Testis (tissue), 2 donors: ENCODE measurements at regions not wholly inside any gene's neighbourhood (a gene's known extent, or its start where the extent isn't known, plus 50 kb on each side); places are given as distances from the start of the nearest gene placed in this dataset.
A peak's percentile ranks its signal among the peaks of the same experiment; 100 is the strongest.

Source experiments
- DNase-seq: peaks from one replicate; pipeline ENCODE4 v3.0.0-alpha.2; 2019
- H3K27ac ChIP-seq, 2 donors: fragments of 200-600 bp; sonication (generic); one replicate each; pipeline ENCODE4 v1.5.1; 2019
- H3K27me3 ChIP-seq: fragments of 200-600 bp; sonication (generic); one replicate; pipeline ENCODE4 v1.5.1; 2019
- H3K36me3 ChIP-seq: fragments of 200-600 bp; sonication (generic); one replicate; pipeline ENCODE4 v1.5.1; 2017; ENCODE audit warnings: low read depth; ENCODE audit errors: missing control alignments
- H3K4me1 ChIP-seq: fragments of 200-600 bp; sonication (generic); one replicate; pipeline ENCODE4 v1.5.1; 2019
- H3K4me3 ChIP-seq, 2 donors: fragments of 200-600 bp; sonication (generic); one replicate each; pipeline ENCODE4 v1.5.1; 2017 to 2019
- H3K9me3 ChIP-seq: fragments of 200-600 bp; sonication (generic); one replicate; pipeline ENCODE4 v1.5.1; 2017
- POLR2A ChIP-seq: fragments of 450-650 bp; IDR thresholded peaks from one replicate; pipeline ENCODE4 v1.6.1; 2017; ENCODE audit warnings: antibody characterized with exemption, mild to moderate bottlenecking, moderate library complexity
- WGBS, 2 donors: methylation state at CpG; one replicate each; pipeline ENCODE4 v1.1.5; 2018; 5-methylcytosine and 5-hydroxymethylcytosine counted together
- intact Hi-C: fragments of 100-400 bp; cut with DNase I; formaldehyde crosslinking; loops from one replicate; pipeline ENCODE4 v1.15.1; 2023; ENCODE audit warnings: low total_unique reads
- TF ChIP-seq, protein P1 (sequence below), 3 experiments: fragments of 450-650 bp in 2 of 3; fragments of 200-600 bp in 1 of 3; sonication (generic) in 1 of 3; IDR thresholded peaks; one replicate each; pipeline ENCODE4 v1.5.1; 2016 to 2019; ENCODE audit warnings: antibody characterized with exemption in 3 of 3, mild to moderate bottlenecking in 2 of 3, moderate library complexity in 1 of 3

- intact Hi-C loops, result no loop called here
- Histone ChIP-seq H3K4me3 (no peak overlapping the region), H3K27me3 (no peaks in the 10 kb centered on the region), H3K9me3 (no peaks in the 10 kb centered on the region), H3K4me1 (peaks cover 19% of the 10 kb centered on the region), H3K36me3 (no peaks in the 10 kb centered on the region), H3K27ac (peak overlapping the region in 1 of 2 donors; percentile 11)
- WGBS, 2 donors, result 31 to 67% methylated on average over 1 of the region's 1 CpG
- no peak for DNase-seq
- no peak for TF ChIP-seq POLR2A
- TF ChIP-seq, protein P1, sequence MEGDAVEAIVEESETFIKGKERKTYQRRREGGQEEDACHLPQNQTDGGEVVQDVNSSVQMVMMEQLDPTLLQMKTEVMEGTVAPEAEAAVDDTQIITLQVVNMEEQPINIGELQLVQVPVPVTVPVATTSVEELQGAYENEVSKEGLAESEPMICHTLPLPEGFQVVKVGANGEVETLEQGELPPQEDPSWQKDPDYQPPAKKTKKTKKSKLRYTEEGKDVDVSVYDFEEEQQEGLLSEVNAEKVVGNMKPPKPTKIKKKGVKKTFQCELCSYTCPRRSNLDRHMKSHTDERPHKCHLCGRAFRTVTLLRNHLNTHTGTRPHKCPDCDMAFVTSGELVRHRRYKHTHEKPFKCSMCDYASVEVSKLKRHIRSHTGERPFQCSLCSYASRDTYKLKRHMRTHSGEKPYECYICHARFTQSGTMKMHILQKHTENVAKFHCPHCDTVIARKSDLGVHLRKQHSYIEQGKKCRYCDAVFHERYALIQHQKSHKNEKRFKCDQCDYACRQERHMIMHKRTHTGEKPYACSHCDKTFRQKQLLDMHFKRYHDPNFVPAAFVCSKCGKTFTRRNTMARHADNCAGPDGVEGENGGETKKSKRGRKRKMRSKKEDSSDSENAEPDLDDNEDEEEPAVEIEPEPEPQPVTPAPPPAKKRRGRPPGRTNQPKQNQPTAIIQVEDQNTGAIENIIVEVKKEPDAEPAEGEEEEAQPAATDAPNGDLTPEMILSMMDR (IDR thresholded peaks at IDR 0.05), result no peak
Measured at GRCh38 chr6:95682476-95682875, 105.1 kb downstream of the MANEA start.

GRCh38 chr6:95685822-95686221 lies 108.5 kb downstream of the MANEA start:
- Histone ChIP-seq H3K4me1 (peaks cover 16% of the 10 kb centered on the region), H3K36me3 (no peaks in the 10 kb centered on the region), H3K27ac (no peak overlapping the region), H3K9me3 (no peaks in the 10 kb centered on the region), H3K4me3 (no peak overlapping the region), H3K27me3 (no peaks in the 10 kb centered on the region)
- whole genome bisulfite sequencing, 2 donors, result 83 to 85% methylated on average over 3 of the region's 3 CpGs
- no peak for DNase-seq
- intact Hi-C loops, result no loop called here
- no peak for TF ChIP-seq POLR2A
- TF ChIP-seq, protein P1 (IDR thresholded peaks at IDR 0.05), result no peak

DNA sequence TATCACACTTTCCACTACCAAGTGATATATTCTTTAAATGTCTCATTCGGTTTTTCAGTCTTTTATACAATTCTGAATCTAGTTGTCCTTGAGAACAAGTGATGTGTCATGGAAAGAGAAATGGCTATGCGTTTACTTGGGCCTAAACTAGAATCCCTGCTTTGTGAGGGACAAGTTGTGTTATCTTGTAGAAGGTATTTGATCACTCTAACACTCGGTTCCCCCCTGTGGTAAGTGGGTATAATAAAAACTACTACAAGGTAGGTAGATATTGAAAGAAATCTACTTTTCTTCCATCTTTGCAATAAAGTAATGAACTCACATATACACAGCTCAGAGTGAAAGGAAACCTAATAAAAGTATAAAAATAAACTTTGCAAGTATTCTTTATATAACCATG lies 108.9 kb downstream of the MANEA start:
- Histone ChIP-seq H3K27ac (no peak overlapping the region), H3K9me3 (no peaks in the 10 kb centered on the region), H3K36me3 (no peaks in the 10 kb centered on the region), H3K27me3 (no peaks in the 10 kb centered on the region), H3K4me3 (no peak overlapping the region), H3K4me1 (peaks cover 13% of the 10 kb centered on the region)
- WGBS, 2 donors, result 67 to 80% methylated on average over 3 of the region's 3 CpGs
- TF ChIP-seq, protein P1 (IDR thresholded peaks at IDR 0.05), result no peak
- no peak for TF ChIP-seq POLR2A
- DNase-seq, result no peak
- intact Hi-C loops, result no loop called here

GRCh38 chr6:95686895-95687294 lies 109.6 kb downstream of the MANEA start:
- DNase-seq, result no peak
- H3K36me3 ChIP-seq, result no peaks in the 10 kb centered on the region
- peaks cover 13% of the 10 kb centered on the region for H3K4me1 ChIP-seq
- no peaks in the 10 kb centered on the region for H3K9me3 ChIP-seq
- H3K27ac ChIP-seq, result no peak overlapping the region
- TF ChIP-seq, protein P1 (IDR thresholded peaks at IDR 0.05), result no peak
- no peak for TF ChIP-seq POLR2A
- intact Hi-C loops, result no loop called here
- H3K4me3 ChIP-seq, result no peak overlapping the region
- WGBS, 2 donors, result 36 to 40% methylated on average over 1 of the region's 1 CpG
- no peaks in the 10 kb centered on the region for H3K27me3 ChIP-seq

DNA sequence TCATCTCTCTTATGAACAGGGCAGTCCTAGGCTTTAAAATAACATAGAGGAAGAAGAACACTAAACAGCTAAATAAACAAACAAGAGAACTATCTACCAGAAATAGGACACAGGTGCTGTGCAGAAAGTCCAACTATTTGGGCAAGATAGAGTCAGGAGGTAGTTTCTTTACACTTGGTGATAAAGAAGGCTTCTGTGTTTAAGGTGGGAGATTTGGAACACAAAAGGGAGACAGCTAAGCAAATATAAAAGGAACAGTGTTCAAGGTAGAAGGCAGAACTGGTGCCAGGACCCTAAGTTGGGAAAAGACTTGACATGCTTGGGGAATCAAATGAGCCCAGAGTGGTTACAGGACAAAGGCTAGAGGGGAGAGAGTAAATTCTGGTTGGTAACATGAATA lies 110.5 kb downstream of the MANEA start:
- Histone ChIP-seq H3K4me1 (peaks cover 6% of the 10 kb centered on the region), H3K36me3 (no peaks in the 10 kb centered on the region), H3K9me3 (no peaks in the 10 kb centered on the region), H3K27me3 (no peaks in the 10 kb centered on the region), H3K4me3 (no peak overlapping the region), H3K27ac (no peak overlapping the region)
- intact Hi-C loops, result no loop called here
- TF ChIP-seq, protein P1 (IDR thresholded peaks at IDR 0.05), result no peak
- TF ChIP-seq POLR2A, result no peak
- DNase-seq, result no peak
